ENCODE measurements at regions not wholly inside any gene's neighbourhood (a gene's known extent, or its start where the extent isn't known, plus 50 kb on each side); places are given as distances from the start of the nearest gene placed in this dataset.

GRCh38 chr17:55655777-55656176 is 66.9 kb downstream of the TMEM100 start:
- TF ChIP-seq CTCF (IDR thresholded peaks at IDR 0.05; ENCODE audit: low read depth, low read length, missing input control), result no peak
- no peak for TF ChIP-seq SP1 (IDR thresholded peaks at IDR 0.05)
- TF ChIP-seq JUND (IDR thresholded peaks at IDR 0.05), result no peak
- TF ChIP-seq, protein P1, sequence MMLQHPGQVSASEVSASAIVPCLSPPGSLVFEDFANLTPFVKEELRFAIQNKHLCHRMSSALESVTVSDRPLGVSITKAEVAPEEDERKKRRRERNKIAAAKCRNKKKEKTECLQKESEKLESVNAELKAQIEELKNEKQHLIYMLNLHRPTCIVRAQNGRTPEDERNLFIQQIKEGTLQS (IDR thresholded peaks at IDR 0.05), result no peak
- TF ChIP-seq RAD21 (IDR thresholded peaks at IDR 0.05), result no peak
- no peak for TF ChIP-seq TAF1 (conservative IDR thresholded peaks at IDR 0.05)
- TF ChIP-seq, protein P2, sequence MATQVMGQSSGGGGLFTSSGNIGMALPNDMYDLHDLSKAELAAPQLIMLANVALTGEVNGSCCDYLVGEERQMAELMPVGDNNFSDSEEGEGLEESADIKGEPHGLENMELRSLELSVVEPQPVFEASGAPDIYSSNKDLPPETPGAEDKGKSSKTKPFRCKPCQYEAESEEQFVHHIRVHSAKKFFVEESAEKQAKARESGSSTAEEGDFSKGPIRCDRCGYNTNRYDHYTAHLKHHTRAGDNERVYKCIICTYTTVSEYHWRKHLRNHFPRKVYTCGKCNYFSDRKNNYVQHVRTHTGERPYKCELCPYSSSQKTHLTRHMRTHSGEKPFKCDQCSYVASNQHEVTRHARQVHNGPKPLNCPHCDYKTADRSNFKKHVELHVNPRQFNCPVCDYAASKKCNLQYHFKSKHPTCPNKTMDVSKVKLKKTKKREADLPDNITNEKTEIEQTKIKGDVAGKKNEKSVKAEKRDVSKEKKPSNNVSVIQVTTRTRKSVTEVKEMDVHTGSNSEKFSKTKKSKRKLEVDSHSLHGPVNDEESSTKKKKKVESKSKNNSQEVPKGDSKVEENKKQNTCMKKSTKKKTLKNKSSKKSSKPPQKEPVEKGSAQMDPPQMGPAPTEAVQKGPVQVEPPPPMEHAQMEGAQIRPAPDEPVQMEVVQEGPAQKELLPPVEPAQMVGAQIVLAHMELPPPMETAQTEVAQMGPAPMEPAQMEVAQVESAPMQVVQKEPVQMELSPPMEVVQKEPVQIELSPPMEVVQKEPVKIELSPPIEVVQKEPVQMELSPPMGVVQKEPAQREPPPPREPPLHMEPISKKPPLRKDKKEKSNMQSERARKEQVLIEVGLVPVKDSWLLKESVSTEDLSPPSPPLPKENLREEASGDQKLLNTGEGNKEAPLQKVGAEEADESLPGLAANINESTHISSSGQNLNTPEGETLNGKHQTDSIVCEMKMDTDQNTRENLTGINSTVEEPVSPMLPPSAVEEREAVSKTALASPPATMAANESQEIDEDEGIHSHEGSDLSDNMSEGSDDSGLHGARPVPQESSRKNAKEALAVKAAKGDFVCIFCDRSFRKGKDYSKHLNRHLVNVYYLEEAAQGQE (IDR thresholded peaks at IDR 0.05), result no peak
- TF ChIP-seq GABPA (IDR thresholded peaks at IDR 0.05 in 1 of 2, conservative IDR thresholded peaks at IDR 0.05 in 1 of 2), result no peak
- TF ChIP-seq, protein P3, sequence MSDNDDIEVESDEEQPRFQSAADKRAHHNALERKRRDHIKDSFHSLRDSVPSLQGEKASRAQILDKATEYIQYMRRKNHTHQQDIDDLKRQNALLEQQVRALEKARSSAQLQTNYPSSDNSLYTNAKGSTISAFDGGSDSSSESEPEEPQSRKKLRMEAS (IDR thresholded peaks at IDR 0.05), result no peak

Data from liver (tissue), 3 donors.